ENCODE measurements at regions not wholly inside any gene's neighbourhood (a gene's known extent, or its start where the extent isn't known, plus 50 kb on each side); places are given as distances from the start of the nearest gene placed in this dataset.
"Not testable (repeated sequence)": the region's sequence is repeated elsewhere in the genome, so short reads cannot be mapped to it uniquely, and the experiment has no call there.

DNA sequence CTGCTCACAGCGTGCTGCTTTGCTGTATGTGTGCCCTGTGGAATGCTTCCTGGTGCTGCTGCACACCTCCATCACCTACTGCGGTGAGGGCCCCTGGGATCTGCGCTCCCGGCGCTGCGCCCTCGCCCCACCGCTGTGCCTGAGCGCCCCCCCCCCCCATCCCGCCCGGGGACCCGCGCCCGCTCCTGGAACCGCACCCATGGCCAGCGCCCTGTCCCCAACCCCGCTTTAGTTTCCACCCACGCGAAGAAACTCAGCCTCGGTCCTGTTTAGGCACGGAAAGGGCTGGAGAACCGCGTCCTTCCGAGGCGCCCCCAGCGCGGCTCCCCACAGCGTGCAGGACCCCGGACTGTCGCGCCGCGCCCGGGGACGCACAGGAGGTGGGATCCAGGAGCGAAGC, 265.5 kb downstream of the POTEB3 start:
- H3K27me3 ChIP-seq; ATAC-seq; DNase-seq; intact Hi-C loops (cut with DNase I); H3K27ac ChIP-seq; H3K9me3 ChIP-seq; H3K4me3 ChIP-seq; H3K36me3 ChIP-seq (replicated peaks in 1 of 2; ENCODE audit: insufficient read depth in 1 of 2, low read depth in 2 of 2); H3K4me1 ChIP-seq: not testable (repeated sequence)
- 76% methylated on average over 2 of the region's 36 CpGs; no CpG with 5 or more reads in 1 of the 2 donors for WGBS, 2 donors

GRCh38 chr15:21151203-21151966, 285.3 kb upstream of the POTEB2 start:
- intact Hi-C loops (cut with DNase I); H3K9me3 ChIP-seq; H3K27me3 ChIP-seq; DNase-seq; H3K4me1 ChIP-seq; H3K36me3 ChIP-seq (replicated peaks in 1 of 2; ENCODE audit: insufficient read depth in 1 of 2, low read depth in 2 of 2); H3K4me3 ChIP-seq; ATAC-seq; H3K27ac ChIP-seq: not testable (repeated sequence)
- WGBS, 2 donors, result no CpG with 5 or more reads among the region's 24 CpGs

DNA sequence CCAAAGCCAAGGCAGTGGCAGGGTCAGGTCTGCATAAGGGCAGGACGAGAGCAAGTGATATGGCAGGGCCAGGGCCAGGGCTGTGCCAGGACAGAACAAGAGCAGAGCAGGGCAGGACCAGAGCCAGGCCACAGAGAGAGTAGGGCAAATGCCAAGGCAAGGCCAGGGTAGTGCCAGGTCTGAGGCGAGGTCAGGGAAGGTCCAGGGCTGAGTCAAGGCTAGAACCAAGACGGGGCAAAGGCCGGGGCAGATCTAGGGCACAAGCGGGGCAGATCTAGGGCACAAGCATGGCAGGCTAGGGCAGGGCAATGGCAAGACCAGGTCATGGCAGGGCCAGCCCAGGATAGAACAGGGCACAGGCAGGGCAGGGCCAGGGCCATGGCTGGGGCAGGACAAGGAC, 282.0 kb upstream of the POTEB2 start:
- H3K4me3 ChIP-seq; H3K9me3 ChIP-seq; intact Hi-C loops (cut with DNase I); H3K4me1 ChIP-seq; H3K27ac ChIP-seq; ATAC-seq; H3K27me3 ChIP-seq; H3K36me3 ChIP-seq (replicated peaks in 1 of 2; ENCODE audit: insufficient read depth in 1 of 2, low read depth in 2 of 2): not testable (repeated sequence)
- DNase-seq, result peak in 1 of 4 donors; percentile 1
- no CpG with 5 or more reads among the region's 5 CpGs for WGBS, 2 donors

DNA sequence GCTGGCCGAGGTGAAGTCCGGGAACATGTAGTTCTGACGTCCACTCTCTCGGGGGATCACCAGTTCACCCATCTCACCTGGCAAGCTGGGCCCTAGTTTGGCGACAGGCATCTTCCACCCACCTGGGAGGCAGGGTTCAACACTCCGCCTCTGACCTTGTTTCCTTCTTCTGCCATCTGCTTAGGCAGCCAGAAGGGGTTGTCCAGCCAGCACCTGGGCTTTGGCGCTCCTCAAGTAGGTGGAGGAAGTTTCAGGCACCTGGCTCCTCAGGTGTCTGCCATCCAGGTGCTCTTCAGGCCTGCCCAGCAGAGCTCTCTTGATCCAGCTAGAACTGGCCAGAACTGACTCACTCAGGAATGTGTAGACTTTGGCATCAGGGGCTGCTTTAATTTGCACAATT, 267.8 kb upstream of the POTEB2 start:
- H3K4me3 ChIP-seq; ATAC-seq; H3K27ac ChIP-seq; intact Hi-C loops (cut with DNase I); DNase-seq; H3K27me3 ChIP-seq; H3K9me3 ChIP-seq; H3K4me1 ChIP-seq; H3K36me3 ChIP-seq (replicated peaks in 1 of 2; ENCODE audit: insufficient read depth in 1 of 2, low read depth in 2 of 2): not testable (repeated sequence)
- no CpG with 5 or more reads among the region's 7 CpGs for whole genome bisulfite sequencing, 2 donors

- DNase-seq, result peak in 3 of 4 donors; percentile 4 to 26 (median 10)
- WGBS, 2 donors, result 0 to 42% methylated on average over 1 to 2 of the region's 4 CpGs
- H3K4me3 ChIP-seq; H3K9me3 ChIP-seq; H3K4me1 ChIP-seq; ATAC-seq; H3K36me3 ChIP-seq (replicated peaks in 1 of 2; ENCODE audit: insufficient read depth in 1 of 2, low read depth in 2 of 2); H3K27me3 ChIP-seq; intact Hi-C loops (cut with DNase I); H3K27ac ChIP-seq: not testable (repeated sequence)
Measured at GRCh38 chr15:21112271-21113053, 246.3 kb upstream of the POTEB2 start.

DNA sequence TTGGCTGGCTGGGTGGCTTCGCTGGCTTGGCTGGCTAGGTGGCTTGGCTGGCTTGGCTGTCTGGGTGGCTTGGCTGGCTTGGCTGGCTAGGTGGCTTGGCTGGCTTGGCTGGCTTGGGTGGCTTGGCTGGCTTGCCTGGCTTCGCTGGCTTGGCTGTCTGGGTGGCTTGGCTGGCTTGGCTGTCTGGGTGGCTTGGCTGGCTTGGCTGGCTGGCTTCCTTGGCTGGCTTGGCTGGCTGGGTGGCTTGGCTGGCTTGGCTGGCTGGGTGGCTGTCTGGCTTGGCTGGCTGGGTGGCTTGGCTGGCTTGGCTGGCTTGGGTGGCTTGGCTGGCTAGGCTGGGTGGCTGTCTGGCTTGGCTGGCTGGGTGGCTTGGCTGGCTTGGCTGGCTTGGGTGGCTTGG, 245.7 kb upstream of the POTEB2 start:
- H3K9me3 ChIP-seq; H3K27ac ChIP-seq; H3K4me1 ChIP-seq; H3K36me3 ChIP-seq (replicated peaks in 1 of 2; ENCODE audit: insufficient read depth in 1 of 2, low read depth in 2 of 2); intact Hi-C loops (cut with DNase I); ATAC-seq; H3K4me3 ChIP-seq; H3K27me3 ChIP-seq: not testable (repeated sequence)
- 59 to 65% methylated on average over 1 to 2 of the region's 2 CpGs for WGBS, 2 donors
- DNase-seq, result peak; percentile 1 to 43 (median 22)

DNA sequence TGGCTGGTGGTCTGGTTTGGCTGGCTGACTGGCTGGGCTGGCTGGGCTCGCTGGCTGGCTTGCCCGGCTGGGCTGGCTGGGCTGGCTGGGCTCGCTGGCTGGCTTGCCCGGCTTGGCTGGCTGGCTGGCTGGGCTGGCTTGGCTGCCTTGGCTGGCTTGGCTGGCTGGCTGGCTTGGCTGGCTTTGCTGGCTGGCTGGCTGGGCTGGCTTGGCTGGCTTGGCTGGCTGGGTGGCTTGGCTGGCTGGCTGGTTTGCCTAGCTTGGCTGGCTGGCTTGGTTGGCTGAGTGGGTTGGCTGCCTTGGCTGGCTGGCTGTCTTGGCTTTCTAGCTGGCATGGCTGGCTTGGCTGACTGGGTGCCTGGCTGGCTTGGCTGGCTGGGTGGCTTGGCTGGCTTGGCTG, 245.1 kb upstream of the POTEB2 start:
- H3K4me1 ChIP-seq; H3K4me3 ChIP-seq; ATAC-seq; H3K27me3 ChIP-seq; H3K36me3 ChIP-seq (replicated peaks in 1 of 2; ENCODE audit: insufficient read depth in 1 of 2, low read depth in 2 of 2); H3K9me3 ChIP-seq; intact Hi-C loops (cut with DNase I); H3K27ac ChIP-seq: not testable (repeated sequence)
- peak in 2 of 4 donors; percentile 2 to 3 for DNase-seq
- WGBS, 2 donors, result no CpG with 5 or more reads among the region's 4 CpGs

DNA sequence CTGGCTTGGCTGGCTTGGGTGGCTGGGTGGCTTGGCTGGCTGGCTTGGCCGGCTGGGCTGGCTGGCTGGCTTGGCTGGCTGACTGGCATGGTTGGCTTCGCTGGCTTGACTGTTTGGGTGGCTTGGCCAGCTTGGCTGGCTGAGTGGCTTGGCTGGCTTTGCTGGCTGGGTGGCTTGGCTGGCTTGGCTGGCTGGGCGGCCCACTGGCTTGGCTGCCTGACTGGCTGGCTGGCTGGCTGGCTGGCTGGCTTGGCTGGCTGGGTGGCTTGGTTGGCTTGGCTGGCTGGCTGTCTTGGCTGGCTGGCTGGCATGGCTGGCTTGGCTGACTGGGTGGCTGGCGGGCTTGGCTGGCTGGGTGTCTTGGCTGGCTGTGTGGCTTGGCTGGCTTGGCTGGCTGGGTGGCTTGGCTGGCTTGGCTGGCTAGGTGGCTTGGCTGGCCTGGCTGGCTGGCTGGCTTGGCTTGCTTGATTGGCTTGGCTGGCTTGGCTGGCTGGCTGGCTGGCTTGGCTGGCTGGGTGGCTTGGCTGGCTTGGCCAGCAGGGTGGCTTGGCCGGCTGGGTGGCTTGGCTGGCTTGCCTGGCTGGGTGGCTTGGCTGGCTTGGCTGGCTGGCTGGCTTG, 244.2 kb upstream of the POTEB2 start:
- intact Hi-C loops (cut with DNase I), result not testable (repeated sequence)

DNA sequence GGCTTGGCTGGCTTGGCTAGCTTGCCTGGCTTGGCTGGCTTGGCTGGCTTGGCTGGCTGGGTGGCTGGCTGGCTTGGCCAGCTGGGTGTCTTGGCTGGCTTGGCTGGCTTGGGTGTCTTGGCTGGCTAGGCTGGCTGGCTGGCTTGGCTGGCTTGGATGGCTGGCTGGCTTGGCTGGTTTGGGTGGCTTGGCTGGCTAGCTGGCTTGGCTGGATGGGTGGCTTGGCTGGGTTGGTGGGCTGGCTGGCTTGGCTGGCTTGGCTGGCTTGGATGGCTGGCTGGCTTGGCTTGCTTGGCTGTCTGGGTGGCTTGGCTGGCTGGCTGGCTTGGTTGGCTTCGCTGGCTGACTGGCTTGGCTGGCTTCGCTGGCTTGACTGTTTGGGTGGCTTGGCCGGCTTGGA, 242.3 kb upstream of the POTEB2 start:
- intact Hi-C loops (cut with DNase I); H3K36me3 ChIP-seq (replicated peaks in 1 of 2; ENCODE audit: insufficient read depth in 1 of 2, low read depth in 2 of 2); H3K4me3 ChIP-seq; H3K27me3 ChIP-seq; H3K4me1 ChIP-seq; H3K27ac ChIP-seq; DNase-seq; H3K9me3 ChIP-seq; ATAC-seq: not testable (repeated sequence)
- no CpG with 5 or more reads among the region's 3 CpGs for WGBS, 2 donors

More for the DNA sequence above, 244.2 kb upstream of the POTEB2 start:
- peak; percentile 62 for ATAC-seq
- 54% methylated on average over 5 of the region's 5 CpGs for WGBS, 2 donors
- H3K27me3 ChIP-seq; H3K36me3 ChIP-seq (replicated peaks in 1 of 2; ENCODE audit: insufficient read depth in 1 of 2, low read depth in 2 of 2); H3K4me3 ChIP-seq; H3K27ac ChIP-seq; H3K9me3 ChIP-seq; H3K4me1 ChIP-seq: not testable (repeated sequence)
- peak; percentile 1 to 55 (median 26) for DNase-seq

DNA sequence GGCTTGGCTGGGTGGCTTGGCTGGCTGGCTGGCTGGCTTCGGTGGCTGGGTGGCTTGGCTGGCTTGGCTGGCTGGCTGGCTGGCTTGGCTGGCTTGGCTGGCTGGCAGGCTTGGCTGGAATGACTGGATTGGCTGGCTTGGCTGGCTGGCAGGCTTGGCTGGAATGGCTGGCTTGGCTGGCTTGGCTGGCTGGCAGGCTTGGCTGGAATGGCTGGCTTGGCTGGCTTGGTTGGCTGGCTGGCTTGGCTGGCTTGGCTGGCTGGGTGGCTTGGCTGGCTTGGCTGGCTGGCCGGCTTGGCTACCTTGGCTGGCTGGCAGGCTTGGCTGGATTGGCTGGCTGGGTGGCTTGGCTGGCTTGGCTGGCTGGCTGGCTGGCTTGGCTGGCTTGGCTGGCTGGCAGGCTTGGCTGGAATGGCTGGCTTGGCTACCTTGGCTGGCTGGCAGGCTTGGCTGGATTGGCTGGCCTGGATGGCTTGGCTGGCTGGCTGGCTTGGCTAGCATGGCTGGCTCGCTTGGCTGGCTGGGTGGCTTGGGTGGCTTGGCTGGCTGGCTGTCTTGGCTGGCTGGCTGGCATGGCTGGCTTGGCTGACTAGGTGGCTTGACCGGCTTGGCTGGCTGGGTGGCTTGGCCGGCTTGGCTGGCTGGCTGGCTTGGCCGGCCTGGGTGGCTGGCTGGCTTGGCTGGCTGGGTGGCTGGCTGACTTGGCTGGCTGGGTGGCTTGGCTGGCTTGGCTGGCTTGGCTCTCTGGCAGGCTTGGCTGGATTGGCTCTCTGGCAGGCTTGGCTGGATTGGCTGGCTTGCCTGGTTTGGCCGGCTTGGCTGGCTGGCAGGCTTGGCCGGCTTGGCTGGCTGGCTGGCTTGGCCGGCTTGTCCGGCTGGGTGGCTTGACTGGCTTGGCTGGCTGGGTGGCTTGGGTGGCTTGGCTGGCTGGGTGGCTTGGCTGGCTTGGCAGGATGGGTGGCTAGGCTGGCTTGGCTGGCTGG, 241.6 kb upstream of the POTEB2 start:
- H3K4me3 ChIP-seq; intact Hi-C loops (cut with DNase I); H3K36me3 ChIP-seq (replicated peaks in 1 of 2; ENCODE audit: insufficient read depth in 1 of 2, low read depth in 2 of 2); H3K27me3 ChIP-seq; H3K4me1 ChIP-seq; ATAC-seq; H3K27ac ChIP-seq; H3K9me3 ChIP-seq: not testable (repeated sequence)
- peak in 2 of 4 donors; percentile 2 to 16 for DNase-seq
- 33% methylated on average over 1 of the region's 10 CpGs; no CpG with 5 or more reads in 1 of the 2 donors for WGBS, 2 donors

GRCh38 chr15:21096599-21096998, 230.5 kb upstream of the POTEB2 start:
- not testable (repeated sequence) for H3K9me3 ChIP-seq
- no CpG with 5 or more reads among the region's 2 CpGs for WGBS, 2 donors

More at GRCh38 chr15:21096599-21096998, 230.5 kb upstream of the POTEB2 start:
- H3K4me3 ChIP-seq; DNase-seq; H3K27me3 ChIP-seq; H3K36me3 ChIP-seq (replicated peaks in 1 of 2; ENCODE audit: insufficient read depth in 1 of 2, low read depth in 2 of 2); H3K4me1 ChIP-seq; intact Hi-C loops (cut with DNase I); ATAC-seq; H3K27ac ChIP-seq: not testable (repeated sequence)
